Endothelial cell of umbilical vein (primary cell): ENCODE measurements at regions not wholly inside any gene's neighbourhood (a gene's known extent, or its start where the extent isn't known, plus 50 kb on each side); places are given as distances from the start of the nearest gene placed in this dataset.

Experiments used
- BruUV-seq: library from RNA; stranded (reverse); fragments of 400-500 nt; replicated peaks from 2 replicates; lab custom pipeline; 2021; lab: Mats Ljungman, UMichigan
- CTCF ChIA-PET: fragments of 300-600, 350-600 bp; sonication (Branson Sonifier 250); formaldehyde crosslinking; loops from one replicate; lab custom pipeline; 2021; ENCODE audit warnings: antibody characterized with exemption, inconsistent platforms; lab: Charles Lee
- POLR2A ChIA-PET: fragments of 300-600, 350-600 bp; sonication (Branson Sonifier 250); formaldehyde crosslinking; loops from one replicate; lab custom pipeline; 2021; ENCODE audit warnings: antibody characterized with exemption, inconsistent platforms; lab: Charles Lee
- DNase-seq: peaks from one replicate; pipeline ENCODE4 v3.0.0-alpha.2; 2011; ENCODE audit warnings: low read depth, low spot score
- FAIRE-seq: peaks from 2 replicates; lab custom pipeline; 2011; peaks lifted over from hg19 to GRCh38; lab: Jason Lieb, UNC
- H2AFZ ChIP-seq: 2 replicates; pipeline ENCODE4 v1.6.0; 2012; ENCODE audit warnings: low read depth, low read length, control low read depth, inconsistent platforms
- H3K27ac ChIP-seq: 2 replicates; pipeline ENCODE4 v1.5.1; 2011; ENCODE audit warnings: low read depth, mild to moderate bottlenecking, control low read depth, low read length, moderate library complexity; ENCODE audit not compliant: insufficient read depth
- H3K27me3 ChIP-seq, 2 experiments: 2 replicates each; pipeline versions ENCODE4 v1.6.0 to v1.6.1; 2011; ENCODE audit warnings: low read length in 2 of 2, mixed read lengths in 1 of 2; ENCODE audit not compliant: control insufficient read depth in 2 of 2, insufficient read depth in 2 of 2
- H3K36me3 ChIP-seq, 2 experiments: 2 replicates in 1 of 2; 3 replicates in 1 of 2; pipeline ENCODE4 v1.5.1; 2011; ENCODE audit warnings: low read length in 2 of 2, mild to moderate bottlenecking in 1 of 2, moderate library complexity in 1 of 2; ENCODE audit not compliant: control insufficient read depth in 2 of 2, insufficient read depth in 2 of 2; ENCODE audit errors: extremely low read depth in 1 of 2
- H3K4me1 ChIP-seq: 3 replicates; pipeline ENCODE4 v1.5.1; 2011; ENCODE audit warnings: mild to moderate bottlenecking, low read length; ENCODE audit not compliant: control insufficient read depth, insufficient read depth; ENCODE audit errors: extremely low read depth
- H3K4me2 ChIP-seq: 2 replicates; pipeline ENCODE4 v1.6.1; 2011; ENCODE audit warnings: low read length, control low read depth, mixed read lengths; ENCODE audit not compliant: insufficient read depth
- H3K4me3 ChIP-seq, 3 experiments: fragments of 200-600 bp in 1 of 3; sonication (generic), shearing (Covaris generic) in 1 of 3; replicated peaks in 1 of 3; 2 replicates each; pipeline ENCODE4 v1.5.1; 2011 to 2016; ENCODE audit warnings: control low read depth in 3 of 3, low read length in 3 of 3, mild to moderate bottlenecking in 2 of 3, inconsistent platforms in 1 of 3, low read depth in 1 of 3, moderate library complexity in 1 of 3; ENCODE audit not compliant: insufficient read depth in 1 of 3
- H3K79me2 ChIP-seq: 2 replicates; pipeline ENCODE4 v1.6.0; 2012; ENCODE audit warnings: low read length, inconsistent platforms; ENCODE audit not compliant: control insufficient read depth, insufficient read depth
- H3K9ac ChIP-seq: replicated peaks from 2 replicates; pipeline ENCODE3; 2011; ENCODE audit warnings: low read length, control low read depth; ENCODE audit not compliant: insufficient read depth; ENCODE audit errors: extremely low read depth
- H3K9me1 ChIP-seq: replicated peaks from 3 replicates; pipeline ENCODE4 v1.6.0; 2011; ENCODE audit warnings: mild to moderate bottlenecking, low read length; ENCODE audit not compliant: control insufficient read depth, insufficient read depth; ENCODE audit errors: extremely low read depth
- H3K9me3 ChIP-seq: replicated peaks from 2 replicates; pipeline ENCODE4 v1.5.1; 2012; ENCODE audit warnings: low read length, inconsistent platforms; ENCODE audit not compliant: control insufficient read depth, insufficient read depth
- H4K20me1 ChIP-seq: replicated peaks from 2 replicates; pipeline ENCODE3; 2011; ENCODE audit warnings: mild to moderate bottlenecking, low read length; ENCODE audit not compliant: control insufficient read depth, insufficient read depth; ENCODE audit errors: extremely low read depth
- CTCF ChIP-seq, 2 donors: IDR thresholded peaks; 1 replicate in 1 of 2; 2 replicates in 1 of 2; pipeline ENCODE4 v1.5.1; 2011; ENCODE audit warnings: low read length in 2 of 2, mild to moderate bottlenecking in 2 of 2, moderate library complexity in 2 of 2, control low read depth in 1 of 2, inconsistent platforms in 1 of 2, low read depth in 1 of 2; ENCODE audit not compliant: insufficient read depth in 1 of 2; ENCODE audit errors: extremely low read depth in 1 of 2
- FOS ChIP-seq: IDR thresholded peaks from 2 replicates; pipeline ENCODE4 v1.6.1; 2011; ENCODE audit warnings: mild to moderate bottlenecking, low read length, moderate library complexity, borderline replicate concordance; ENCODE audit not compliant: insufficient read depth
- GATA2 ChIP-seq: IDR thresholded peaks from 2 replicates; pipeline ENCODE4 v1.7.0; 2011; ENCODE audit warnings: low read depth, mild to moderate bottlenecking, moderate library complexity, mixed read lengths, low read length; ENCODE audit not compliant: insufficient read length, insufficient read depth
- MAX ChIP-seq: IDR thresholded peaks from 2 replicates; pipeline ENCODE4 v1.6.1; 2011; ENCODE audit not compliant: insufficient read depth, insufficient read length
- MYC ChIP-seq: IDR thresholded peaks from one replicate; pipeline ENCODE4 v1.6.1; 2011; ENCODE audit warnings: mild to moderate bottlenecking, low read depth, low read length
- POLR2A ChIP-seq: IDR thresholded peaks from 2 replicates; pipeline ENCODE4 v1.6.1; 2012; ENCODE audit warnings: low read depth, mild to moderate bottlenecking, control low read depth, low read length
- POLR2AphosphoS5 ChIP-seq: IDR thresholded peaks from 2 replicates; pipeline ENCODE4 v1.6.1; 2012; ENCODE audit warnings: low read depth, mild to moderate bottlenecking, control low read depth, low read length, moderate library complexity; ENCODE audit not compliant: insufficient read depth
- dilution Hi-C: fragments of 300-500 bp; cut with MboI; formaldehyde crosslinking; loops from one replicate; pipeline ENCODE4 v1.15.0; 2019; ENCODE audit warnings: low sequenced_read_pairs; ENCODE audit not compliant: extremely low pct_ligation_motif_present
- intact Hi-C: fragments of 100-400 bp; cut with micrococcal nuclease; formaldehyde crosslinking; loops from one replicate; pipeline ENCODE4 v1.10.0; 2022

- H3K4me1 ChIP-seq = peaks cover 12% of the 10 kb centered on the region
- H2AFZ ChIP-seq = no peak overlapping the region
- no peaks in the 10 kb centered on the region for H3K27me3 ChIP-seq
- no peaks in the 10 kb centered on the region for H3K9me3 ChIP-seq
- no peak overlapping the region for H3K4me2 ChIP-seq
- no peak overlapping the region for H3K27ac ChIP-seq
- no peak overlapping the region for H3K9ac ChIP-seq
- BruUV-seq = no TSS peak
- H3K36me3 ChIP-seq = no peaks in the 10 kb centered on the region
- TF ChIP-seq MAX (no peak), FOS (no peak), POLR2AphosphoS5 (no peak), CTCF (IDR thresholded peaks at IDR 0.05; ENCODE audit: extremely low read depth in 1 of 2, insufficient read depth in 1 of 2, low read depth in 1 of 2, low read length in 2 of 2) (no peak), GATA2 (no peak), POLR2A (no peak), MYC (no peak)
- FAIRE-seq (no peak), DNase-seq (no peak)
- intact Hi-C loops (no loop called here), dilution Hi-C loops (no loop called here)
- ChIA-PET CTCF (no interaction called here), POLR2A (no interaction called here)
- H3K79me2 ChIP-seq = no peaks in the 10 kb centered on the region
- no peaks in the 10 kb centered on the region for H3K9me1 ChIP-seq
- H3K4me3 ChIP-seq = no peak overlapping the region
- H4K20me1 ChIP-seq = no peaks in the 10 kb centered on the region
These were observed 471.6 kb upstream of the FTMT start for GRCh38 chr5:121380066-121380465.
